ENCODE measurements at regions not wholly inside any gene's neighbourhood (a gene's known extent, or its start where the extent isn't known, plus 50 kb on each side); places are given as distances from the start of the nearest gene placed in this dataset.

DNA sequence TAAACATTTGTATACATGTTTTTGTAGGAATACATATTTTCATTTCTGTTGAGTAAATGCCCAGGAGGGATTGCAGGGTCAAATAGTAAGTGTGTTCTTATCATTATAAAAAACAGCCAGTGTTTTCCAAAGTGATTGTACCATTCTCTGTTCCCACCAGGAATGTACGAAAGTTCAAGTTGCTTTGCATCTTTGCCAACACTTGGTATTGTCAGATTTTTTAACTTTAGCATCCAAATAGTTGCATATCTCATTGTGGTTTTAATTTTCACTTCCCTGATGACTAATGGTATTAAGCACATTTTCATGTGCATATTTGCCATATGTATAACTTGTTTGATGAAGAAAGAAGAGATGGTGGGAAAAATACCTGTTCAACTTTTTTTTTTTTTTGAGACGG lies 213.9 kb downstream of the ZNF365 start:
- TF ChIP-seq POLR2A (IDR thresholded peaks at IDR 0.05): no peak
- TF ChIP-seq, protein P1, sequence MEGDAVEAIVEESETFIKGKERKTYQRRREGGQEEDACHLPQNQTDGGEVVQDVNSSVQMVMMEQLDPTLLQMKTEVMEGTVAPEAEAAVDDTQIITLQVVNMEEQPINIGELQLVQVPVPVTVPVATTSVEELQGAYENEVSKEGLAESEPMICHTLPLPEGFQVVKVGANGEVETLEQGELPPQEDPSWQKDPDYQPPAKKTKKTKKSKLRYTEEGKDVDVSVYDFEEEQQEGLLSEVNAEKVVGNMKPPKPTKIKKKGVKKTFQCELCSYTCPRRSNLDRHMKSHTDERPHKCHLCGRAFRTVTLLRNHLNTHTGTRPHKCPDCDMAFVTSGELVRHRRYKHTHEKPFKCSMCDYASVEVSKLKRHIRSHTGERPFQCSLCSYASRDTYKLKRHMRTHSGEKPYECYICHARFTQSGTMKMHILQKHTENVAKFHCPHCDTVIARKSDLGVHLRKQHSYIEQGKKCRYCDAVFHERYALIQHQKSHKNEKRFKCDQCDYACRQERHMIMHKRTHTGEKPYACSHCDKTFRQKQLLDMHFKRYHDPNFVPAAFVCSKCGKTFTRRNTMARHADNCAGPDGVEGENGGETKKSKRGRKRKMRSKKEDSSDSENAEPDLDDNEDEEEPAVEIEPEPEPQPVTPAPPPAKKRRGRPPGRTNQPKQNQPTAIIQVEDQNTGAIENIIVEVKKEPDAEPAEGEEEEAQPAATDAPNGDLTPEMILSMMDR (IDR thresholded peaks at IDR 0.05 in 4 of 5, conservative IDR thresholded peaks at IDR 0.05 in 1 of 5): no peak

Data from gastrocnemius medialis (tissue), 4 donors.